ENCODE measurements at regions not wholly inside any gene's neighbourhood (a gene's known extent, or its start where the extent isn't known, plus 50 kb on each side); places are given as distances from the start of the nearest gene placed in this dataset.

DNA sequence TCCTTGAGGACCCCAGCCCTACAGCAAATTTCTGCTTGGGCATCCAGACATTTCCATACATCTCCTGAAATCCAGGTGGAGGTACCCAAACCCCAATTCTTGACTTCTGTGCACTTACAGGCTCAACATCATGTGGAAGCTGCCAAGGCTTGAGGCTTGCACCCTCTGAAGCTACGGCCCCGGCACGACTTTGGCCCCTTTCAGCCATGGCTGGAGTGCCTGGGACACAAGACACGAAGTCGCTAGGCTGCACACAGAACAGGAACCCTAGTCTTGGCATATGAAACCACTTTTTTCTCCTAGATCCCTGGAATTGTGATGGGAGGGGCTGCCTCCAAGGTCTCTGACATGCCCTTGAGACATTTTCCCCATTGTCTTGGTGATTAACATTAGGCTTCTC is 1417.7 kb downstream of the ARAP2 start:
- no peak for DNase-seq (ENCODE audit: low read depth in 2 of 2)

DNA sequence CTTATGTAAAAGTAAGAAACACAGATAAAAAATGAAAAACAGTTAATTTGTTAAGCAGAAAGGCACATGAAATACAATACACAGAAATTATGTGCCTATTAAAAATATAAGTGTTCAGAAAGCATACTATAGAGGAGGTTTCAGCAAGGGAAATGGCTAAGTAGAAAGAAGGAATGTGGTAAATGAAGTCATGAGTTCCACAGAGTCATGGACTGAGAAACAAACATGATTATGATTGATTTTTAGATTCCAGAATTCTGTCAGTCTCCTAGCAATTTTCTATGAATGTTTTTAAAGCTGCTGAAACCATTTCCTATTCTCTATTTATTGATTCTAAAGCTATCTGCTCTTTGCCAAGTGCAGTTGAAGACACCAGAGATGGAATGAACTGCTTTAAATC is 1398.4 kb downstream of the ARAP2 start:
- no peak for DNase-seq (ENCODE audit: low read depth in 2 of 2)

DNA sequence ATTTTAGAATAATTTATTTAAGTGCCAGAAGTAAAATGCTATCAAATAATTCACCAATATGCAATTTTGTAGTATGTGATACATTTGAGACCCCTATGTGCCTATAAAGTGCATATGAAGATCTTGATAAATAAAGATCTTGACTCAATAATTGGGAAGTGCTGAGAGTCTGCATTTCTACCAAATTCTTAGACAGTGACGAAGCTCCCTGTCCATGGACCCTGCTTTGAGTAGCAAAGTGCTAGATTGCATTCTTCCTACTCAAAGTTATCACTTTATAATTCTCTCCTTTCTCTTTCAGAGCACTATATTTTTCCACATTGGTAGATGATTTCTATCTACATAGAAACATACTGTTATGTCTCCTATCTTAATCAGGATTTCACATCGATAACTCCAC is 1393.9 kb downstream of the ARAP2 start:
- DNase-seq (ENCODE audit: low read depth in 2 of 2), result no peak

DNA sequence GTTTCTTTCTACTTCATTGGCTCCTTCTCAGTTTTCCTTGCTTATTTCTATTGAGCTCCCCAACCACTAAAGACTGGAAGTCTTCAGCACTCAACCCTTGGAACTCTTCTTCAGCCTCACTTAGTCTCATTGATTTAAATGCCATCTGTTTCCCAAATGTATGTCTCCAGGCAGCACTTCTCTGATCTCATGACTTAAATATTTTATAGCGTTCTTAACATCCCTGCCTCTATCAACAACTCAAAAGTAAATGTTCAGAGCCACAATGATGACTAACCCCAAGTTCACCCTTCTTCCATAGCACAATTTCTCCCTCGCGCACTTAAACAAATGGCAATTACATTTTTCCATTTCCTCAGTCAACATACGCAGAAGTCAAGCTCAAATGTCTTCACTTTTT is 1393.3 kb downstream of the ARAP2 start:
- DNase-seq (ENCODE audit: low read depth in 2 of 2), result no peak

DNA sequence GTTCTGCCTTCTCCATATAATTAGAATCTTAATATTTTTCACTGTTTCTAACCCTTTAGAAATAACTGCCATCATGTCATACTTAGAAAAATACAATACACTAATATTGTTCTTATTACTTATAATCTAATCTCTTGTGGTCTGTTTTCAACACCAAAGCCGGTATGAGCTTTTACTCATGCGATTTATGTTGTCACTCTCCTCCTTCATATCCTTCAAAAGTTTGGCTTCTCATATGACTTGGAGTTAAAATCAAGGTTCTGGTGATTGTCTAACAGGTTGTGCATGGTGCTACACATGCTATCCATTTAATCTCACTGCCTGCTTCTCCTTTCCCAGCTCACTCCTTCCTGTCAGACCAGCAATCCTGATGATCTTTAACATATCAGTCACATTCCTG is 1392.9 kb downstream of the ARAP2 start:
- no peak for DNase-seq (ENCODE audit: low read depth in 2 of 2)

DNA sequence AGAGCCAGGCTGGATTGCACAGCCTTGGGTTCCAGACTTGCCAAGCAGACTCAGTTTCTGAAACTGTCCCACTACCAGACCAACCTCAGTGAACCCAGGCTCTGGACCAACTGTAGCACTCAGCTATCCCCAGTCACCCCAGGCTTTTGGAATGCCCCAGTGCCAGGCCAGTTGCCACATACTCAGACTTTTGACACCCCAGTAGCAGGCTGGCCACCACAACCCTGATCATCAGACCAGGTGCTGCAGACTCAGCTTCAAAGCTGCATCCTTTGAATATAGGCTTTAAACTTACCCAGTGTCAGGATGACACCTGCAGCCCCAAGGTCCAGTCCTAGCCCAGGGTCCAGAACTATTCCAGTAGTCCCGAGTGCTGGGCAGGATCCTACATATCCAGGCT is 1389.9 kb downstream of the ARAP2 start:
- no peak for DNase-seq (ENCODE audit: low read depth in 2 of 2)

DNA sequence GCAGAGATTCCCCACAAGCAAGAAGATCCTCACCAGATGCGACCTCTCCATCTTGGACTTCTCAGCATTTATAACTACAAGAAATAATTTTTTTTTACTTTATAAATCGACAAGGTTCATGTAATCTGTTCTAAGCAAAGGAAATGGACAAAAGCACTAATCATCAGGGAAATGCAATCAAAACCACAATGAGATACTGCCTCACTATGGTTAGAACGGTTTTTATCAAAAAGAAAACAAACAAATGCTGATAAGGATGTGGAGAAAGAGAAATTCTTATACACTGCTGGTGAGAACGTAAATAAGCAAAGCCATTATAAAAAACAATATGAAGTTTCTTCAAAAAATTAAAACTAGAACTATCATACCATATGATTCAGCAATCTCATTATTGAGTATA is 1382.6 kb downstream of the ARAP2 start:
- DNase-seq (ENCODE audit: low read depth in 2 of 2), result no peak

DNA sequence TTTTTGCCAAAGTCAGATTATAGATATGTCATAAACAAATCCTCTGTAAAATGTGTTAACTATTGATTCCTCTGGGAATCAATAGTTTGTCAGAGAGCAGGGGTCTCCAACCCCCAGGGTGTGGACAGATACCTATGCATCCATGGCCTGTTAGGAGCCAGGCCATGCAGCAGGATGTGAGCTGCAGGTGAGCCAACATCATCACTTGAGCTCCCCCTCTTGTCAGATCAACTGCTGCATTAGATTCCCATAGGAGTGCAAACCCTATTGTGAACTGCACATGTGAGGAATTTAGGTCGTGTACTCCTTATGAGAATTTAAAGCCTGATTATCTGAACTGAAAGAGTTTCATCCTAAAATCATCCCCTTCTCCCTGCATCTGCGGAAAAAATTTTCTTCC is 1365.4 kb downstream of the ARAP2 start:
- DNase-seq (ENCODE audit: low read depth in 2 of 2), result no peak

DNA sequence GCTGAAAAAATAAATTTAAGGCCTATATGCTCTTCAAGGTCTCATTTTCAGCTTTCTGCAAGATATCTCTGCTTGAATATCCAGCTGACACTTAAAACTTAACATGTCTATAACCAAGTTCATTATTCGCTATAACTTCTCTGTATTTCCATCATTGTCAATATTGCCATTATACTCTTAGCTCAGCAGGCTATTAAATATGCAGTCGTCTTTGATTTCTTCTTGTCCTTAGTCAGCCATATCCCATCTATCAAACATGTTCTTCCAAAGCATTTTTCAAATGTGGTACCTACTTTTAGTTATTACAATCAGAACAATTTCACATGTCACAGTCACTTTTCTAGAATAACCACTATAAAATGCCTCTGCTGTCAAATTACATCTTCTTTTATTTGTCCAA is 1364.1 kb downstream of the ARAP2 start:
- DNase-seq (ENCODE audit: low read depth in 2 of 2), result no peak

DNA sequence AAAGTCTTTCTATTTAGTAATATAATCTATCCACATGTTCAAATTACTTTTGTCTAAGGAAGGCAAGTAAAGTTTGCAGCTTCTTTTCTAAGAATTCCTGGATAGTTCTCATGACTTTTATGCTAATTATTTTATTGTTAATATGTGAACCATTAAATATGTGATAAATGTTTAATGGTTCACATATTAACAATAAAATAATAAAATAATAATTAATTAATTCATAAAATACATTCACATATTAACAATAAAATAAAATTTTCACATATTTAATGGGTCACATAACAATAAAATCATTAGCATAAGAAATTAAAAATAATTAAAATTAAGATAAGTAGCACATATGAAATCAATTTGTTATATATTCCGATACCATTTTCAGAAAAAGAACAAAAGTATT is 1352.4 kb downstream of the ARAP2 start:
- DNase-seq (ENCODE audit: low read depth in 2 of 2), result no peak

DNA sequence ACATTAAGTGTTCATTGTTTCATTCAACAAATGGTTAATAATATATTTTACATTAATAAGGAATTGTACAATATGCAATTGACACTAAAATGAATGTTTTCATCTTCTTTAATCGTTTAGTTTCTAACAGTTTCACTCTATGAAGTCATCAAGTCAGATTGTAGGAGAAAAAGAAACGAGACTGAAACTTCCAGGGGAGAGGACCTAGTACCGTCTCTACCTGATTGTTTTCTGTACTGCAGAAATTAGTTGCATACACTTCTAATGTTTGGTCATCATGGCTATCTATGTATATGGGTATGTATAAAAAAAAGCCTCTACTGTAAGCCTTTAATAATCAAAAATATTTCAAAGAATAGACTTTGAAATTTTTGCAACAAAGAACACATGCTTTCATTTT is 1350.9 kb downstream of the ARAP2 start:
- DNase-seq (ENCODE audit: low read depth in 2 of 2), result no peak

DNA sequence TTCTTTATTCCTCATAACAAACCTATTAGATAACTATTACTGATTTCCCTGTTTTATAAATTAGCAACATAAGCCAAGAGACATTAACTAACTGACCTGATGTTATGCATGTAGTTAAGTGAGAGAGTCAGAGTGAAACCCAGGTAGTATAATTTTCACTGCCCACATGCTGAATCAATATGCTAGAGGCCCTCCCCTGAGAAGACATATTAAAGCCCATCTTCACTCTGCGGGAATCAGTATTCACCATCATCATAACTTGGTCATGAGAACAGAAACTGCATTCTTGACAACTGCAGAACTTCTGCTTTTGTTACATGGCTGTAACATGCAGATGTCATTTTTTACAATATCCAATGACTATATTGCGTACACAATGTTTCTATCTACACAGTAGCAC is 1324.3 kb downstream of the ARAP2 start:
- DNase-seq (ENCODE audit: low read depth in 2 of 2), result no peak

DNA sequence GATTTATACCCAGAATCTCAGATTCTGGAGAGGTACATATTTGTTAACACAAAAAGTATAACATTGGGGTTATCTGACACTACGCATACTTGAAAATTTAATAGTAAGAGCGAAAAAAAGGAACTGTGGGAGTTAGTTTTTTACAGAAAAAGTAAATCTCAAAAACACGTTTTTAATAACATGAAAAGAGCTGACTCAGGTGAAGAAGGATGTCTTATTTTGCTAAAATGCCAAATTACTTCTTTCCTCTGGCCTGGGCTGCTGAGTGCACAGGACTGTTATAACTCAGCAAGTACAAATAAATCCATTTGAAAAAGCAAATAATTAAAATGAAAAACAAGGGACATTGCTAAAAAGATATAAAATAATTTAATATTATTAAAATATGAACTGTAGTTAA is 1322.9 kb downstream of the ARAP2 start:
- DNase-seq (ENCODE audit: low read depth in 2 of 2), result no peak

DNA sequence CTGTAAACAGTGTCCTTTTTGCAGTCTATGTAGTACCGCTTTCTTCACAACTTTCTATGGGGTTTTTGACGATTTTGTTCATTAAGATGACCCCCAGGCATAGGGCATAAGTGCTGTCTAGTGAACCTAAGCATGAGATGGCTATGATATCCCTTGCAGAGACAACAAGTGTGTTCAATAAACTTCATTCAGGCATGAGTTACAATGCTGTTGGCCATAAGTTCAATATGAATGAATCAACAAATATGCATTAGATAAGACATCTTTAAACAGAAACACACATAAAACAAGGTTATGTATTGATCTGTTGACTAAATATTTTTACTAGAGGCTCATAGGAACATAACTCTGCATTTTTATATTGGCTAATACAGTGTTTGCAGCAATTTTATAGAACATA is 1322.0 kb downstream of the ARAP2 start:
- no peak for DNase-seq (ENCODE audit: low read depth in 2 of 2)

DNA sequence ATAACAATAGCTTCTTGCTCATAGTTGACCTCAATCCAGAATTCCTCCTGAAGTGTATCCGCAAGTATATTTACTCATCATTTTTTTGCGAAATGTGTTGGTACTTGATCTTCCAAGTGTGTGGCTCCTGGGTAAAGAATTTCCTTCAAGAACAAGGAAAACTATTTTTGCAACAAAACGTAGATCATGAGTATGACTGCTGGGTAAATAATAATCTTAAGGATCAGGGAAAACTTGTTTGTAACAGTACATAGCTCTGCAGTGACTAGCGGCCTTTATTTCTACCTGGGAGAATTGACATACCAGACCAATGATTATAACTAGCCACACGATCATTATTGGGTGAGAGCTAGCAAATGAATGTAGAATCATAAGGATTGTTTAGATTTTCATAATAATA is 1311.7 kb downstream of the ARAP2 start:
- DNase-seq (ENCODE audit: low read depth in 2 of 2), result no peak

DNA sequence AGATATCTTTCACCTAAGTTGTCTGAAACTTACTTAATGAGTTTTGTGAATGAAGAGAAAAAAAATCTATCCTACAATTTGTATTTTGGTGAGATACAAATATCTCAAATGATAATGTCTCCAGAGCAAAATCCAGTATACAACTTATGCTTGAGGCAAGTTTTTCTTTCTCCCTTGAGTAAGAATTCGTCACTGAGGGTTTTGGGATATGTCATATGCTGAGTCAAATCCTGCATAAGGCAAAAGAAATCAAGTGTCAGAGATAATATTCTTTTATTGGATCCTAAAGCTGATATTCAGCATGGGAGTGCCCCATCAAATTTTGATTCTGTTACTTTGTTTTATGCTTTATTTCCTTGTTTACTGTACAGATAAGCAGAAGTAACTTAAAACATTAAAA is 1308.6 kb downstream of the ARAP2 start:
- DNase-seq (ENCODE audit: low read depth in 2 of 2), result no peak

DNA sequence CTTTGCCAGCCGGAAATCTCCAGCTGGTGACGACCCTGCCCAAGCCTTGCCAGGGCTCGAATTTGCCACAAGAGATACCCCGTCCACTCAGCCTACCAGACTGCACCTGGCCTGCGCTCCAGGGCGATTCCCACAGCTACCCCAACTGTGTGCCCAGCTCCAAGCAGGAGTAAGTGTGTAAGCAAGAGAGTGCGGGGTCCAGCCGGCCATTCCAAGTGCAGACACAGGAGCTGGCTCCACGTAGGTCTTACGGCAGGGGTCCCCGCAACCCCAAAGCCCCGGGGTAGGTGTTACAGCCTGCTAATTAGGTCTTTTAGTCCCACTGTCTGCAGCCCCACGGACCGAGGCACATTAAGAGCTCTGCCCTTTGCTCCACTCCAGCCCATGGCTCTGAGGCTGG is 1305.2 kb downstream of the ARAP2 start:
- no peak for DNase-seq (ENCODE audit: low read depth in 2 of 2)

DNA sequence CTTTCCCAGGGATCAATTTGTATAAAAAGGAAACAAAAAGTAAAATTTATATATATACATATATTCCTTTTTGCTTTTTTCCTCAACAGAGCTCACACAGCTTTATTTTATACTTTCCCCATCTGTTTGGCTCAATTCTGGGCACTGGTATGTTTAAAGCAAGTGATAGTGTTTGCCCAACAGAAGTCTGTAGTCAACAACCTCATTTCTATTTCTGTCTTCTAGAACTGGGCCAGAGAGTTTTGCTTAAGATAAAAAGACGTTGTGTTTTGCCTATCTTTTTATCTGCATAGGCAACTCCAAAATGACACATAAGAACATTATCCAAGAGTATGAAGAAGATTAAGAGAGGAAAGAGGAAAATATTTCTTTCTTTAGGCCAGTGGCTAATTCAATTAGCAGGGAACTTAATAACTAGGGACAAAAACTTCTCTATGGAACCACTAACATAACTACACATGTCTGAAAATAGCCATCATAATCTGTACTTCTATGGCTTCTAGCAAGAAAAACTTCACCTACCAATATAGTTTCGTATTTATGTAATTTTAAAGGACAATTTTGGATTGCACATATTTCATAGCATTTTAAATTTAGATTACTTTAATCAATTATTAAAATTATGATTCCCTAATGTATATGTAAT is 1300.5 kb downstream of the ARAP2 start:
- no peak for DNase-seq (ENCODE audit: low read depth in 2 of 2)

DNA sequence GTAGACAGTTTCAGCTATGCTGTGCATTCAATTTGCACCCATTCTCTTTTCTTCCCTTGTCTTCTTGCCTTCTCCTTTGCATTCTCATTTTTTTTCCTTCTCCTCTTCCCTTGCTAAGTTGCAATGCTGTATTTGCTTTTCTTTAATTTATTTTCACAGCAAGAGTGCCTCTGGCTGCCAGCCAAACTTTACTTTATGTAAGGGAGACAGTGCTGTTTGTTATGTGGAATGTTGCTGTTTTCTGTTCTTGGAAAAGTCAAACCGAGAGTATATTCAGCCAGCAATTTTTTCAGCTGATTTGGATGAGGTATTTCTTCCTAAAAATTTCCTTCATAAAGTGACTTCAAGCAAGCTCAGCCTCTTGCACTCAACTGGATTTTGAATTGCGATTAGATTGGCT is 1293.4 kb downstream of the ARAP2 start:
- no peak for DNase-seq (ENCODE audit: low read depth in 2 of 2)

DNA sequence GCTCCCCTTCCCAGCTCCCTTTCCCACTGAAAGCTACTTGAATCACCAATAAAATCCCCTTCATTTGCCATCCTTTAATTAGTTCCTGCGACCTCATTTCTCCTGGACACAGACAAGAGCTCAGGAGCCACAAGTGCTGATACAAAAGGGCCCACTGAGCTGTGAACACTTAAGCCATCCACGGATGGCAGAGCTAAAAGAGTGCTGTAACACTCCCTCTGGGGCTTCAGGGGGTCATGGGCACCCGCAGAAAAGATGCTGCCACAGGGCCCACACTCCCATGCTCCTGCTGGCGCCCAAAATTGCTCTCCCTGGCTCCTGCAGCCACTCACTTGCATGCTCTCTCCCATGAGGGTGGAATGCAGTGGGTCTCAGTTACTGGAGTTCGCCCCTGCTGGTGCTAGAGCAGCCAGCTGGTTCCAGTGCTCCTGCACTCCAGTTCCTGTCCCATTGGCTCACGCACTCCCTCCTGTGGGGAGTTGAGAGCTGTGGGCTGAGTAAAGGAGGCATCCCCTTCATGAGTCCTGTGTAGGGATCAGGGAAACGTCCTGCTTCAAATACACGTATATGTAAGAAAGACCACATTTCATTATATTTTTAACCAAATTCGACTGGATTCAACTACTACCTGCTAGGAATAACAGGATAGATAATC is 1291.0 kb downstream of the ARAP2 start:
- no peak for DNase-seq (ENCODE audit: low read depth in 2 of 2)

DNA sequence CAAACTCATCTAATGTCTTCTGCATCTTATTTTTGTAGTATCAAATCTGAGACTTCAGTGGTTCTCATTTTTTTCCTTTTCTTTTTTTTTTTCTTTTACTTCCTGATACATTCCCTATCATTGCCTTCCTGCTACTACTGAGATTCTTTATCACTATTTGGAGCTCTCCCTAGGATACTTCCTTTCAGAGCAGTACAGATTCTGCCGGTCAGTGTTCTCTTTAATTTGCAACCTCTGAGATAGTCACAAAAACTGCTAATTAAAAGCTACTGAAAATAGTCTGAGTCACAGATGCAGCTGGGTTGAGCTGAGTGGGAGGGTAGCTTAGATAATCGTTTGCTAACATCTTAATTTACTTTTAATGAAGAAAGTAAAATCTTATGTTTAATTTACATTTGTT is 1279.7 kb downstream of the ARAP2 start:
- no peak for DNase-seq (ENCODE audit: low read depth in 2 of 2)

DNA sequence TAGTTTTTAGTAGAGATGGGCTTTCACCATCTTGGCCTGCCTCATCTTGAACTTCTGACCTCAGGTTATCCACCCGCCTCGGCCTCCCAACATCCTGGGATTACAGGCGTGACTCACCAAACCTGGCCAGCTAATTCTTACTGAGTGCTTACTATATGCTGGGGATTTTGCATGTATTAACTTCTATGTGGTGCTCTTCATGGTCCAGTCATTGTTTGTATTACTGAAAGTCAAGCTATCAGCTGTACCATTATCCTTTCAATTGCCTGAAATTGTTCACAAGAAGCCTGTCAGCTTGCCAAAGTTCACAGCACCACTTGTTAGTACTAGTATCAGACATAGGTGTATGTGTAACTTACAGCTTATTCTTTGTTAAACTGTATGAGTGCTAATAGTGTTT is 1272.1 kb downstream of the ARAP2 start:
- no peak for DNase-seq (ENCODE audit: low read depth in 2 of 2)

DNA sequence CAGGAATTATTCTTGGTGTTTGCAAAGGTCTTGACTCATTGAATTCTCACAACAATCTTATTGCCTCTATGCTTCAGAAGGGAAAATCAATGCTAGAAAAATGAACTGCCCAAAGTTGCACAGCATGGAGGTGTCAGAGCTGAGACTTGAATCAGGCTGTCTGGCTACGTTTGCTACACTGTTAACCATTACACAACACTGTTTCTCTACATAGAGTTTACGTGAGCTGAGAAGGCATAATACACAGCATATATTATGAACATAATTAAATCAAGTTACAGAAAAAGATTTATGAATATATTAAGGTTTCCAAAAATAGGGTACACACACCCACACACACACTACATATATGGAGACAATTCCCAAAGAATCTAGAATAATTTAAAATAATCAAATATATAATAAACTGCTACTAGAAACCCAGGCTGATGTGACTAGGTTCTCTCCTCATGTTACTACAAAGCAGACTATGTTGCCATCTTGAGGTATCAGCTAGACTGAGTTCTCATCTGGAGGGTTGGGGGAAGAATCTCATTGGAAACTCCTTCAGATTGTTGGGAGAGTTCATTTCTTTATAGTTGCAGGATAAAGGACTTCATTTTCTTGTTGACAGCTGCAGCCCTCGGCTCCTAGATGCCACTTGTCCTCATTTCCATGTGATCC is 1270.5 kb downstream of the ARAP2 start:
- DNase-seq (ENCODE audit: low read depth in 2 of 2), result no peak

DNA sequence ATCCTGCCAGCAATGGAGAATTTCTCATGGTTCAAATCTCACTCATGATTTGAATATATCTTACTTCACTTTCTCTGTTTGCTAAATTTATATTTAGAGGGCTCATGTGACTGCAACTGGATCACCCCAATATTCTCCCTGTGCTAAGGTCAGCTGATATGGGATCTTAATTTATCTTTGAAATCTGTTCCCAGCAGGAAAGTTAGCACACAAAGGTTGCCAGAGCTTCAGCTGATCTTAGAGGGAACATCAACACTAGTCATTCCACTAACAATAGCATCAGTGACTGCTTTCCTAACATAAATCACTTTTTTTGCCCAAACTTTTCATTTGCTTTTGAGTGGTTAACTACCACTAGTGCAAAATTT is 1270.0 kb downstream of the ARAP2 start:
- DNase-seq (ENCODE audit: low read depth in 2 of 2), result no peak

Measured in stimulated activated CD4-positive, alpha-beta T cell treated with anti-CD3 and anti-CD28 coated beads, Interleukin-1b, Interleukin-23, amount 100 ng/mL, for 4 hours (primary cell).